HG03196 (cell line): ENCODE measurements at regions not wholly inside any gene's neighbourhood (a gene's known extent, or its start where the extent isn't known, plus 50 kb on each side); places are given as distances from the start of the nearest gene placed in this dataset.
"Not testable (repeated sequence)": the region's sequence is repeated elsewhere in the genome, so short reads cannot be mapped to it uniquely, and the experiment has no call there.

ENCODE experiments used
- ATAC-seq: cut with Tn5 transposase; IDR thresholded peaks from one replicate; pipeline ENCODE4 v1.9.1; 2021; ENCODE audit not compliant: unreplicated experiment

DNA sequence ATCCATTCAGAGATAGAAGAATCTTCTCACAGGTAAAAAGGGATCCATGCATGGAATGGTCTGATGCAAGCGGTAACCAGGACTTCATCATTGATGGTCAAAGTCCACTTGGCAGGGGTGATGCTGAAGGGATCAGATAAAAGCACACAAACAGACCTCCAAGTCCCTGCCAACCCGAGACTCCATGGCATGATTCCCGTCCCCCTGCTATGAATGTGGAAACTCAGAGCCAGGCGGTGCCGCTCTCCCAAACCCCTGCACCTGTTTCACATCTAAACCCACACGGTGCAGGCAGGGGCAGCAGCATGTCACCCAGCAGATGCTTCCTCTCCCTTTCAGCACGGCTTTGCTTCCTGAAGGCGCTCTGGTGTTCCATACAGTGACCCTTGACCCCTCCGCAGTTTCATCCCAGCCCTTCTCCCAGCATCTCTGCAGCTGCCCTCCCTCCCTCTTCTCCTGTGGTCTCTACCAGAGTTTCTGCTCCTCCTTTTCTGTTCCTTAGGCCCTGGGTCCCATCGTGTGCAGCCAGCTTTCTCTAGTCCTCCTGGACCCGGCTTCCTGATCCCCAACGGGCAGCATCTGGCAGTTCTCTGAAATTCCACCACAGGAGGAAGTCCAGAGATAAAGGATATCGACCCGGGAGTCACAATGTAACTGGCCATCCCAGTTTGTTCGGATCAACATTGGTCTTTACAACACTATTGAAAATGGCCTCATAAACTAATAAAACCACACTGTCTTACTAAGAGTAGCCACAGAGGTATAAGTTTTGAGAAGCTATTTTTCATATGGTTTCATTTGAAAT is 235.0 kb downstream of the TTLL2 start:
- no peak for ATAC-seq

DNA sequence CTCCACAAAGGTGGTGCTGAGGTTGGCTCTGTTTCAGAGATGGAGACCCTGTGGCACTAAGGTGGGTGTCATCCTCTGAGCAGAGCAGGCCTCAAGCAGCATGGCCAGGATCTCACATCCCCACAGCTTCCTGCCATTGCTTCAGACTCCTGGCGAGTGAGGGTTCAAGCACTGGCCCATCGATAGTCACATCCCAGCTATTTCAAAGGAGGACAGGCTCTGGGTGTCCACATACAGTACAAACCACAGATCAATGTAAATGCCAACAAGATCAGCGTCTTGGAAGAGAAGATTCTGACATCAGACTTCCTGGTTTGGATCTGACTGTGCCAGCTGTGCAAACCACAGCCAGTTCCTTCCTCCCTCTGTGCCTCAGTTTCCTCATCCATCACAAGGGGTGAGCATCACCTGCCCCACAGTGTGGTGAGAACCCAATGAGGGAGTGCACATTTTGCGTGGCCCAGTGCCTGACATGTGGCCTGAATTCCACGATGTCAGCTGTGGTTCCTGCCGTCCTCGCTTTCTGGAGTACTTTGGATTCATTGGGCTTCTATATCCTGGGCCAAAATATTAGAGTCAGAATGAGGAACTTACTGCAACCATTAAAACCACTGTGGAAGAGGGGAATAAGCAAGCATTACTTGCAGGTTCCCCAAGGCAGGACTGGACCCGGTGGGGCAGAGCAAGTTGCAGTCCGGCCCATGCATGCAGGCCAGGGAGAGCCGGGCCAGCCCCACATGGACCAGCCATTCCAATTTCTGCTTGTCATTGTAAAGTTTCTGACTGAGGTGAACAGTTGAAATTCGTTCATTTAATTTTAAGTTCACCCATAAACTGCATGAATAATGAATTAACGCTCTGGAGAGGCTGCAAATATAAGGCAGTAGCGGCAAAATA is 236.0 kb downstream of the TTLL2 start:
- no peak for ATAC-seq

DNA sequence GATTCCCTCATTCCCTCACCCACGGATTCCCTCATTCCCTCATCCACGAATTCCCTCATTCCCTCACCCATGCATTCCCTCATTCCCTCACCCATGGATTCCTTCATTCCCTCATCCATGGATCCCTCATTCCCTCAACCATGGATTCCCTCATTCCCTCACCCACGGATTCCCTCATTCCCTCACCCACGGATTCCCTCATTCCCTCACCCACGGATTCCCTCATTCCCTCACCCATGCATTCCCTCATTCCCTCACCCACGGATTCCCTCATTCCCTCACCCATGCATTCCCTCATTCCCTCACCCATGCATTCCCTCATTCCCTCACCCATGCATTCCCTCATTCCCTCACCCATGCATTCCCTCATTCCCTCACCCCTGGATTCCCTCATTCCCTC is 238.0 kb downstream of the TTLL2 start:
- ATAC-seq = not testable (repeated sequence)

DNA sequence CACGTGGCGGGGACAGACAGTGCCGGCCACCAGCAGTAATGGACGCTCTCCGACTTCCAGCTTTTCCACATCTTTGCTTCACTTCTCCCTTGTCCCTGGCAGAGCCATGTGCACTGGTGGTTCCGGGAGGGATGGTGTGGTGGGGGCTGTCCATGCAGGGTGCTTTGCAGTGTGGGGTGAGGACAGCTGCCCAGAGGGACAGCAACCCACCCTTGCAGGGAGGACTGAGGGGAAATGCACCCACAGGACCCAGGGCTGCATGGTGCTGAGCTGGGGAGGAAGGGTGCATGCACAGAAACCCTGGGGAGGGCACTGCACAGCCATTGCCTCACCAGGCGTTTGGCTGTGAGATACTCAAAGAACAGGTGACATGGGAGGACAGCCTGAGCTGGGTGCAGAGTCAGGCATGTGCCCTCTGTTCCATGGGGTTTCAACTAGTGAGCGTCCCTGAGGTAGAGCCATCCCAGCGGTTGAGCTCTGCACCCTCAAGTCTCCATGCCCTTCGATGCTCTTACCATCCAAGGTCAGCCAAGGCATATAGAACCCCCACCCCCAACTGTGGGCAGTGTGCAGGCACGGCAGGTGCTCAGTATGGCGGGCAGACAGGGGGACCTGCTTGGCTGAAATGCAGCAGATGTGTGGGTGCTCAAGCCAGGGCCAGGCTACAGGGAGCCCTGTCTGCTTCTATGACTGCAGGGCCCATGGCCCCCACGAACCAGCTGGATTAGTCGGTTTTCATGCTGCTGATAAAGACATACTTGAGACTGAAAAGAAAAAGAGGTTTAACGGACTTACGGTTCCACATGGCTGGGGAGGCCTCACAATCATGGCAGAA is 239.7 kb downstream of the TTLL2 start:
- ATAC-seq = no peak

- ATAC-seq = no peak
These were observed 240.5 kb downstream of the TTLL2 start for GRCh38 chr6:167565388-167565787.

DNA sequence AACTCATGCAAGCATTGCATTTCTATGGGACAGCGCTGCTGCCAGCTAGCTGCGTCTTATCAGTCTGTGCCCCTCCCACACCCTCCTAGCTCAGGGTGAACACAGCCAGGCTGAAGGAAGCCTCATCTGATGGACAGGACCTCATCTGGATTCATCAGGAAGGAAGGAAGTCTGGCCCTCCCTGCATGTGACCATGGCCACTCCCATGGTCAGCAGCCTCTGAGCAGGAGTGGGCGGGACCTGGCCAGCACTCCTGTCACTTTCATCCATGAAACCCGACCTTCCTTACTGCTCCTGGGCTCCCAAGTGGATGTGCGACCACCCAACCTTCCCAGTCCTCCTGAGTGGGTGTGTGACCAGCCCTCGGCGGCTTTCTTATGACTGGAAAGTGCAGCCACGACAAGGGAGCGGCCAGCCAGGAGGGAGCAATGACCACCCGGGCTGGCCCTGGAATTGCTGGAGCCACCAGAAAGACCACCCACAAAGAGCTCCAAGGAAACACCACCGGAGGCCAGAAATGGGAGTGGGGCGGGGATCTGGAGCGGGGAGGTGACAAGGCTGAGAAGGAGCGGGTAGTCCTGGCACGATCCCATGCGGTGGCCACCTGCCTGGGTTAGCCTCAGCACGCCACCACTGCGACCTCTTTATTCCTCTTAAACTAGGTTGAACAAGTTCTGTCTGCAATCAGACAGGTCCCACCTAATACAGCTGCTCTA is 241.2 kb downstream of the TTLL2 start:
- ATAC-seq = no peak

- ATAC-seq = no peak
These were observed 241.8 kb downstream of the TTLL2 start for GRCh38 chr6:167566711-167567141.

- ATAC-seq = no peak
These were observed 242.5 kb downstream of the TTLL2 start for GRCh38 chr6:167567142-167568033.

DNA sequence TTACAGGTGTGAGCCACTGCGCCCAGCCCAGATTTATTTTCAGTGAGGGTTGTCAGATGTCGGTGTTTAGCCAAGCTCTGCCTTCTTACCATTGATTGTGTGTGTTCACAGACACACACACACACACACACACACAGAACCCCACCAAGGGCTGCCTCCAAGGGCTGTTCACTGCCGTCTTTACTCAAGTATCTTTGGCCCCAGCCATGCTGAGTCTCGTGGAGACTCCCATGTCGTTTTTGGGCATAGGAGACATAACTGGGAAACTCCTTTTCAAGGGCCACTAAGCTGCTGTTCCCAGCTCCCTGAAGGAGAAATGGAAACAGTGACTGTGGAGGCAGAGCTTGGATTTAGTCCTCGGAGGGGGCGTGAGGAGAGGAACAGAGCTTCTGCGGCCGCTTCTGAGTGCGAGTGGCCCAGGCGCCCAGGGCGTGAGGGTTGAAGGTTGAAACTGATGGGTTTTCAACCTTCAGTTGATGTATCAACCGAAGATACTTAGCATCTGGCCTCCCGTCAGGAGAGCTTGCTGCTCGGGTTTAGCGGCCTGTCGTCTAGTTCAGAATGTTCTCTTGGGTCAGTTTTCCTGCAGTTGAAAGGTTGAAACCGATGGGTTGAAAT is 243.6 kb downstream of the TTLL2 start:
- ATAC-seq = no peak

GRCh38 chr6:167569041-167569805 is 244.3 kb downstream of the TTLL2 start:
- ATAC-seq = no peak

DNA sequence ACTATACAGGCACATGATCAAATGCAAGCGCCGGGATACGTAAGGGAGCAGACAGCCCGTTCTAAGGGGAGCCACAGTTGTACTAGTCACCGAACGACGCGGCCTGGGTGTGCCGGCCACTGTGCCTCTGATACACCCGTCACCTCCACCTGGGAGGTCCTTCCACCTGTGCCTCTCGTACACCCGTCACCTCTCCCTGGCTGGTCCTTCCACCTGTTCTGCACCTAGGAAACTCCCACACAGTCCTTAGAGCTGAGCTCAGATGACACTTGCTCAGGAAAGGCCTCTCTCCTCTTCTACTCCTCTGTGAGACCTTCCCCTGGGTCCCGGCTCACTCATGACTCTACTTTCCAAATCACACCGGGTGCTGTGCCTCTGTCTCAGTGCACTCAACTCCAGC is 245.0 kb downstream of the TTLL2 start:
- no peak for ATAC-seq

GRCh38 chr6:167570460-167571400 is 245.8 kb downstream of the TTLL2 start:
- ATAC-seq = no peak

DNA sequence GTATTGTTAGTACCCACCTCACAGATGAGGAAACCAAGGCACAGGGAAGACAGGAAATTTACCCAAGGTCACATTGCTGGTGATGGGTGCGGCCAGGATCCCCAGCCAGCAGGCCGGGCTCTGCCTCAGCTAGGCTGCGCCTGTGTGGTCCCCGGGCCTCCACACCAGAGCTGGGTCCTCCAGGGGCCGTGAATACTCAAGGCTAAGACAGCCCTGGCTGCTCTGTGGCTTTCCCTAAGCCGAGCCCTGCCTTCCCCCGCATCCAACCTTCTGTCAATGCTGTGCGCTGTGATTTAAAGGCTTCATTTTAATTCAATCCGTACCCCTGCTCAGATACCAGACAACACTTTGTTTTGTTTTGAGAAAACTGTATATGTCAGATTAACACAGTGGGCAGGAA is 246.7 kb downstream of the TTLL2 start:
- no peak for ATAC-seq

DNA sequence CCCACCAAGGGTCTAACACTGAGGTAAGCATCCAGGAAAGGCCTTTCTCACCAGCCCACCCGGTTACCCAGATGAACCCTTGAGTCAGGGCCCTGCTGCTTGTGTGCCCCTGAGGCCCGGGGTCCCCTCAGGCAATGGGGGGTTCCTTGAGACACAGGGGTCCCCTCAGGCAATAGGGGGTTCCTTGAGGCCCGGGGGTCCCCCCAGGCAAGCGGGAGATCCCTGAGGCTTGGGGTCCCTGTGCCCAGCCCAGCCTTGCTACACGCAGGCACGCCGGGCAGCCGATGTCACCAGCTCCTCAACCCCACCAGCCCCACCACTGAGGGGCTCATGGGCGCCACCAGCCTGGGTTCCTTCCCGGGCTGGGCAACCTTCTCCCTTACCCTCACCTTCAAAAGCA is 247.2 kb downstream of the TTLL2 start:
- no peak for ATAC-seq

GRCh38 chr6:167572841-167573271 is 248.0 kb downstream of the TTLL2 start:
- ATAC-seq = no peak

DNA sequence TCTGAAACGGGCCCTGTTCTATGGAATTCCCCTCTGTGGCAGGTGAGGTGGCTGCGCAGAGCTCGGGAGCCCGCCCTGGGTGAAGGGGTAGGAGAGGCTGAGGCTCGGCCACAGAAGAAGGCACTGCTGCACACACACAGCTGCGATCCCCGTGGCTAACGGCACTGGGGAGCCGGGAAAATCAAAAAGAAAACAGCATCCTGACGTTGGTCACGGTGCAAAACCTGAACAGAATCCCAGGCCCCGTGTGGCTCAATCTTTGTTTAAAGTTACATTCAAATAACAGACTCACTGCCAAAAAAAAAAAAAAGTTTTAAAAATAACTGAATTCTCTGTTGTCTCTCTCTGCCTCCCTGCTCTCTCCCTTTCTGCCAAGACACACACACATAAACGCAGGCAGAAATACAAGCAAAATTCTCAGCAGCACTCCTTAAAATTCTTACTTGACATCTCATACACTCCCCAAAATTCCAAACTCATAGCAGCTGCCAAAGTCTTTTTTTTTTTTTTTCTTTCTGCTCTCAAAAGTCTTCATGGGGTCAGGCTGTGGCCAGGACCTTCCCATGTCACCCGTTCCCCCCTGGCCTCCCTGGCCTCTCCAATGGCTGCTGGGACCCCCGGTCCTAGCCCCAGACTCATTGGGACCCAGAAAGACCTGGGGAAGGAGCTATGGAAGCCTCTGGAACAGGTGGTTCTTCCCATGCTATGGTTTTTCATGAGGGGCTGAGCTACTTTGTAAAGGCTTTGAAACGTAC is 248.8 kb downstream of the TTLL2 start:
- no peak for ATAC-seq
